Esophagus squamous epithelium (tissue), 5 donors: ENCODE measurements at regions not wholly inside any gene's neighbourhood (a gene's known extent, or its start where the extent isn't known, plus 50 kb on each side); places are given as distances from the start of the nearest gene placed in this dataset.

ENCODE experiments used
- DNase-seq: peaks from one replicate; lab custom pipeline; 2025; lab: John Stamatoyannopoulos, UW
- H3K27ac ChIP-seq, 4 donors: fragments of 200-600 bp; sonication (generic); one replicate each; pipeline ENCODE4 v1.5.1; 2016 to 2019; ENCODE audit warnings: mild to moderate bottlenecking in 1 of 4
- H3K27me3 ChIP-seq, 4 donors: fragments of 200-600 bp; sonication (generic); 1 replicate in 3 of 4; 2 replicates in 1 of 4; pipeline versions ENCODE4 v1.5.1 to v1.6.0; 2017 to 2021; ENCODE audit warnings: antibody characterized with exemption in 1 of 4
- H3K36me3 ChIP-seq, 3 donors: fragments of 200-600 bp; sonication (generic); one replicate each; pipeline ENCODE4 v1.5.1; 2016 to 2019
- H3K4me1 ChIP-seq, 3 donors: fragments of 200-600 bp; sonication (generic); one replicate each; pipeline ENCODE4 v1.5.1; 2017 to 2019
- H3K4me3 ChIP-seq, 4 donors: fragments of 200-600 bp; sonication (generic); 1 replicate in 3 of 4; 2 replicates in 1 of 4; pipeline ENCODE4 v1.5.1; 2016 to 2019; ENCODE audit warnings: mild to moderate bottlenecking in 2 of 4, moderate library complexity in 1 of 4
- H3K9me3 ChIP-seq, 3 donors: fragments of 200-600 bp; sonication (generic); one replicate each; pipeline ENCODE4 v1.5.1; 2016 to 2019
- POLR2A ChIP-seq, 4 donors: fragments of 450-650 bp; IDR thresholded peaks; one replicate each; pipeline ENCODE4 v1.6.1; 2017; ENCODE audit warnings: antibody characterized with exemption in 4 of 4, mild to moderate bottlenecking in 4 of 4, moderate library complexity in 3 of 4
- WGBS, 2 donors: methylation state at CpG; one replicate each; pipeline ENCODE4 v1.1.5; 2018; 5-methylcytosine and 5-hydroxymethylcytosine counted together
- intact Hi-C: fragments of 100-400 bp; cut with DNase I; formaldehyde crosslinking; loops from one replicate; pipeline ENCODE4 v1.15.0; 2022
- TF ChIP-seq, protein P1 (sequence below), 6 experiments: fragments of 450-650 bp in 4 of 6; fragments of 200-600 bp in 2 of 6; sonication (generic) in 2 of 6; IDR thresholded peaks; one replicate each; pipeline ENCODE4 v1.5.1; 2016 to 2019; ENCODE audit warnings: antibody characterized with exemption in 6 of 6, mild to moderate bottlenecking in 4 of 6, moderate library complexity in 4 of 6
- donor health status: DM: yes; HTN: yes; CAD: no.

DNA sequence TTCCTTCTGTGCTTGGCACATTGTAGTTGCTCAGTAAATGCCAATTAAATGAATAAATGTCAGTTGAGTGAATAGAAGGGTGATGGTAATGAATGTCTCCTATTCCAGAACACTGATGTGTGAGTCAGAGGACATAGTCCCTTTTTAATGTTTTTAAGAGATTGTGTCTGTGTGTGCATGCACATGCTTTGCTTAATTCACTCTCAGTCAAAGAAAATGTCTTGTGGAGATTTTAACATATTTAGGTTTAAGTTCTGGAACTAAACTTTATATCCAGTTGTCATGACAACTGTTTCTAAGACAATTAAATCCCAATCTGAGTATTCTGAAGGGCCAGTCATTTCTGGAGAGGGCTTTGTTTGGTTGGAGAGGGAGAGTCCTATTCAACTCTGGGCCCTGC is 255.3 kb upstream of the CDH11 start:
- DNase-seq: no peak
- no peaks in the 10 kb centered on the region for H3K36me3 ChIP-seq
- H3K4me3 ChIP-seq: no peak overlapping the region
- no peak for TF ChIP-seq POLR2A (IDR thresholded peaks at IDR 0.05)
- TF ChIP-seq, protein P1, sequence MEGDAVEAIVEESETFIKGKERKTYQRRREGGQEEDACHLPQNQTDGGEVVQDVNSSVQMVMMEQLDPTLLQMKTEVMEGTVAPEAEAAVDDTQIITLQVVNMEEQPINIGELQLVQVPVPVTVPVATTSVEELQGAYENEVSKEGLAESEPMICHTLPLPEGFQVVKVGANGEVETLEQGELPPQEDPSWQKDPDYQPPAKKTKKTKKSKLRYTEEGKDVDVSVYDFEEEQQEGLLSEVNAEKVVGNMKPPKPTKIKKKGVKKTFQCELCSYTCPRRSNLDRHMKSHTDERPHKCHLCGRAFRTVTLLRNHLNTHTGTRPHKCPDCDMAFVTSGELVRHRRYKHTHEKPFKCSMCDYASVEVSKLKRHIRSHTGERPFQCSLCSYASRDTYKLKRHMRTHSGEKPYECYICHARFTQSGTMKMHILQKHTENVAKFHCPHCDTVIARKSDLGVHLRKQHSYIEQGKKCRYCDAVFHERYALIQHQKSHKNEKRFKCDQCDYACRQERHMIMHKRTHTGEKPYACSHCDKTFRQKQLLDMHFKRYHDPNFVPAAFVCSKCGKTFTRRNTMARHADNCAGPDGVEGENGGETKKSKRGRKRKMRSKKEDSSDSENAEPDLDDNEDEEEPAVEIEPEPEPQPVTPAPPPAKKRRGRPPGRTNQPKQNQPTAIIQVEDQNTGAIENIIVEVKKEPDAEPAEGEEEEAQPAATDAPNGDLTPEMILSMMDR (IDR thresholded peaks at IDR 0.05): no peak
- no peaks in the 10 kb centered on the region for H3K4me1 ChIP-seq
- H3K9me3 ChIP-seq: no peaks in the 10 kb centered on the region
- no peaks in the 10 kb centered on the region for H3K27me3 ChIP-seq
- no peak overlapping the region for H3K27ac ChIP-seq
- intact Hi-C loops: no loop called here

DNA sequence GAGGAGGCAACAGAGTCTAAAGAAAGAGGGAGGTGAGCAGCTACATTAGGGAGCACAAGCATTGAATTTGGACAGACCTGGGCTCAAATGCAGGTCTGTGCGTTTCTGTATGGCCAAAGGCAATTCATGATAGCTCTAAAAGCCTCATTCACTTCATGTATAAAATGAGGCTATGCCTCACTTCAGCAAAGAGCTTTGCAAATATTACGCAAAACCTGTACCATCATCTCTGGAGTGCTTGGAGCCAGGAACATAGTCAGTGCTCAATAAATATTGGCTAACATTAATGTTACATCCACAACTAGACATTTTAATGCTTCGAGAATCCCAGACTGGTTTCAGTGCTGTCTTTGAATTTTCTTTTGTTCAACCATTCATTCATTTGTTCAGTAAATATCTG is 254.7 kb upstream of the CDH11 start:
- intact Hi-C loops: no loop called here
- Histone ChIP-seq H3K4me1 (no peaks in the 10 kb centered on the region), H3K9me3 (no peaks in the 10 kb centered on the region), H3K27ac (no peak overlapping the region), H3K4me3 (no peak overlapping the region), H3K36me3 (no peaks in the 10 kb centered on the region), H3K27me3 (no peaks in the 10 kb centered on the region)
- no peak for TF ChIP-seq POLR2A (IDR thresholded peaks at IDR 0.05)
- TF ChIP-seq, protein P1 (IDR thresholded peaks at IDR 0.05): no peak
- 60 to 78% methylated on average over 3 of the region's 3 CpGs for WGBS, 2 donors
- no peak for DNase-seq

- no peaks in the 10 kb centered on the region for H3K9me3 ChIP-seq
Measured at GRCh38 chr16:65375651-65376050, 253.8 kb upstream of the CDH11 start.

GRCh38 chr16:65373097-65373496 is 251.2 kb upstream of the CDH11 start:
- no peak overlapping the region for H3K4me3 ChIP-seq
- H3K4me1 ChIP-seq: no peaks in the 10 kb centered on the region
- no peak overlapping the region for H3K27ac ChIP-seq
- 51 to 60% methylated on average over 3 of the region's 3 CpGs for WGBS, 2 donors
- TF ChIP-seq POLR2A (IDR thresholded peaks at IDR 0.05): no peak
- TF ChIP-seq, protein P1 (IDR thresholded peaks at IDR 0.05): no peak
- no peaks in the 10 kb centered on the region for H3K36me3 ChIP-seq
- H3K27me3 ChIP-seq: no peaks in the 10 kb centered on the region
- DNase-seq: no peak
- intact Hi-C loops: no loop called here
- no peaks in the 10 kb centered on the region for H3K9me3 ChIP-seq

More at GRCh38 chr16:65375651-65376050, 253.8 kb upstream of the CDH11 start:
- intact Hi-C loops: no loop called here
- H3K4me1 ChIP-seq: no peaks in the 10 kb centered on the region
- H3K4me3 ChIP-seq: no peak overlapping the region
- no peaks in the 10 kb centered on the region for H3K27me3 ChIP-seq
- no peaks in the 10 kb centered on the region for H3K36me3 ChIP-seq
- TF ChIP-seq POLR2A (IDR thresholded peaks at IDR 0.05): no peak
- TF ChIP-seq, protein P1 (IDR thresholded peaks at IDR 0.05): no peak
- 34 to 67% methylated on average over 1 of the region's 1 CpG for WGBS, 2 donors
- DNase-seq: no peak
- H3K27ac ChIP-seq: no peak overlapping the region

GRCh38 chr16:65372171-65372570 is 250.3 kb upstream of the CDH11 start:
- intact Hi-C loops: no loop called here
- Histone ChIP-seq H3K27me3 (no peaks in the 10 kb centered on the region), H3K27ac (no peak overlapping the region), H3K4me1 (no peaks in the 10 kb centered on the region), H3K36me3 (no peaks in the 10 kb centered on the region), H3K9me3 (no peaks in the 10 kb centered on the region), H3K4me3 (no peak overlapping the region)
- no peak for TF ChIP-seq POLR2A (IDR thresholded peaks at IDR 0.05)
- TF ChIP-seq, protein P1 (IDR thresholded peaks at IDR 0.05): no peak
- no peak for DNase-seq
